ENCODE measurements at regions not wholly inside any gene's neighbourhood (a gene's known extent, or its start where the extent isn't known, plus 50 kb on each side); places are given as distances from the start of the nearest gene placed in this dataset.

DNA sequence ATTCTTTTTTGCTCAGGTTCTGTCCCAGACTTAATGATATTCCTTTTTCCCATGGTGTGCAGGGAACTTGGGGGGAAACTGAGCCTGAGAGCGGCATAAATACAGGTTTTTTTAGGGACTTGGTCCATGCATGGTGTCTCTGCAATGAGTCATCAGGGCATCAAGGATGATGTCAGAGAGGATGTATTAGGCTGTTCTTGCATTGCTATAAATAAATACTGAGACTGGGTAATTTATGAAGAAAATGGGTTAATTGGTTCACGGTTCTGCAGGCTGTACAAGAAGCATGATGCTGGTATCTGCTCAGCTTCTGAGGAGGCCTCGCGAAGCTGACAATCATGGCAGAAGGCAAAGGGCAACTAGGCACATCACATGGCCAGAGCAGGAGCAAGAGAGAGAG lies 185.4 kb downstream of the RAB11FIP2 start:
- POLR2A ChIA-PET, result no interaction called here
- no peaks in the 10 kb centered on the region for H3K36me3 ChIP-seq (replicated peaks in 1 of 2; ENCODE audit: control insufficient read depth in 1 of 2, insufficient read depth in 2 of 2, low read length in 1 of 2)
- no peak overlapping the region for H3K4me2 ChIP-seq
- no peak overlapping the region for H3K4me3 ChIP-seq (ENCODE audit: low read depth in 2 of 2, low read length in 1 of 2)
- no peak overlapping the region for H2AFZ ChIP-seq (ENCODE audit: low read depth)
- DNase-seq, result no peak
- H3K9me2 ChIP-seq, result no peaks in the 10 kb centered on the region
- CTCF ChIA-PET, result interaction anchor here (0.6 to 2.0 kb wide), 7 partner anchors 17 to 382 kb away, joined by 3 to 14 read pairs (median 4); no protein-coding TSS in a partner anchor
- H3K27me3 ChIP-seq (ENCODE audit: insufficient read depth), result no peaks in the 10 kb centered on the region
- H4K20me1 ChIP-seq (ENCODE audit: insufficient read depth), result no peaks in the 10 kb centered on the region
- no peaks in the 10 kb centered on the region for H3K79me2 ChIP-seq (ENCODE audit: insufficient read depth)
- H3K9ac ChIP-seq, result no peak overlapping the region
- no peaks in the 10 kb centered on the region for H3F3A ChIP-seq (replicated peaks; ENCODE audit: insufficient read depth)
- WGBS (ENCODE audit: low lambda C conversion rate), result 52% methylated on average over 4 of the region's 4 CpGs
- H3K27ac ChIP-seq (ENCODE audit: low read depth in 2 of 2, low read length in 1 of 2), result no peak overlapping the region
- TF ChIP-seq MXI1 (IDR thresholded peaks at IDR 0.05; ENCODE audit: low read depth, low read length) (no peak), JUND (IDR thresholded peaks at IDR 0.05) (no peak), RCOR1 (IDR thresholded peaks at IDR 0.05; ENCODE audit: low read length) (no peak), FOXM1 (IDR thresholded peaks at IDR 0.05; ENCODE audit: low read depth) (no peak), RFX5 (IDR thresholded peaks at IDR 0.05; ENCODE audit: low read length) (no peak), YY1 (IDR thresholded peaks at IDR 0.05; ENCODE audit: low read depth) (no peak), RXRA (IDR thresholded peaks at IDR 0.05; ENCODE audit: borderline replicate concordance, low read depth) (no peak)
- TF ChIP-seq, protein P1, sequence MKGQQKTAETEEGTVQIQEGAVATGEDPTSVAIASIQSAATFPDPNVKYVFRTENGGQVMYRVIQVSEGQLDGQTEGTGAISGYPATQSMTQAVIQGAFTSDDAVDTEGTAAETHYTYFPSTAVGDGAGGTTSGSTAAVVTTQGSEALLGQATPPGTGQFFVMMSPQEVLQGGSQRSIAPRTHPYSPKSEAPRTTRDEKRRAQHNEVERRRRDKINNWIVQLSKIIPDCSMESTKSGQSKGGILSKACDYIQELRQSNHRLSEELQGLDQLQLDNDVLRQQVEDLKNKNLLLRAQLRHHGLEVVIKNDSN (IDR thresholded peaks at IDR 0.05; ENCODE audit: borderline replicate concordance, low read depth), result no peak
- H3K9me3 ChIP-seq, result no peaks in the 10 kb centered on the region
- H3K4me1 ChIP-seq (ENCODE audit: control insufficient read depth in 1 of 2, insufficient read depth in 2 of 2, low read depth in 1 of 2, low read length in 1 of 2), result no peaks in the 10 kb centered on the region

DNA sequence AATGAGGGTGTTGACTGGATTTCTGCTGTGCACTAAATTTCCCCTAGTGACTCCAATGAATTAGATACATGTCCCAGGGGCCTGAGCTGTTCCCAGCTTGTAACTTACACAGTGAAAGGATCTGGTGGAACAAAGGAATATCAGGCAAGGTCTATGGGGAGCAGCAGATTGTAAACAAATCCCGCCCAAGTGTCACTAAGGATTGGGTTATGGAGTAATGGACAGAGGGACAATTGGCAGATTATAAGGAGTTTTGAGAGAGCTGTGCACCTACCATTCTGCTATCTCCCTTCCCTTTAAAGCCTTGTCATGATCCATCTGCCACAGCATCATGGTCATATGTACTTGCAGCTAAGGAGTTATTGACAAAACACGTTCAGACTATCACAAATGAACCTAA lies 183.0 kb downstream of the RAB11FIP2 start:
- H3K27ac ChIP-seq (ENCODE audit: low read depth in 2 of 2, low read length in 1 of 2), result no peak overlapping the region
- no peaks in the 10 kb centered on the region for H3K79me2 ChIP-seq (ENCODE audit: insufficient read depth)
- H3K27me3 ChIP-seq (ENCODE audit: insufficient read depth), result no peaks in the 10 kb centered on the region
- no peaks in the 10 kb centered on the region for H3K36me3 ChIP-seq (replicated peaks in 1 of 2; ENCODE audit: control insufficient read depth in 1 of 2, insufficient read depth in 2 of 2, low read length in 1 of 2)
- H4K20me1 ChIP-seq (ENCODE audit: insufficient read depth), result no peaks in the 10 kb centered on the region
- ChIA-PET POLR2A (no interaction called here), CTCF (interaction anchor here (0.8 to 1.1 kb wide), 2 partner anchors 40 to 46 kb away, joined by 3 read pairs; no protein-coding TSS in a partner anchor)
- no peak for DNase-seq
- TF ChIP-seq RCOR1 (IDR thresholded peaks at IDR 0.05; ENCODE audit: low read length), result no peak
- TF ChIP-seq MEF2A (IDR thresholded peaks at IDR 0.05; ENCODE audit: borderline replicate concordance, low read depth), result no peak
- TF ChIP-seq NFIC (IDR thresholded peaks at IDR 0.05; ENCODE audit: borderline replicate concordance), result no peak
- TF ChIP-seq NRF1 (IDR thresholded peaks at IDR 0.05; ENCODE audit: low read depth, low read length), result no peak
- TF ChIP-seq FOXJ3 (CRISPR knock-in tag; IDR thresholded peaks at IDR 0.05), result no peak
- TF ChIP-seq SMC3 (IDR thresholded peaks at IDR 0.05; ENCODE audit: low read depth, low read length), result no peak
- TF ChIP-seq JUND (IDR thresholded peaks at IDR 0.05), result no peak
- TF ChIP-seq YY1 (IDR thresholded peaks at IDR 0.05; ENCODE audit: low read depth), result no peak
- no peak for TF ChIP-seq CHD2 (IDR thresholded peaks at IDR 0.05; ENCODE audit: low read length, partially characterized antibody)
- TF ChIP-seq TCF12 (IDR thresholded peaks at IDR 0.05), result no peak
- TF ChIP-seq, protein P2, sequence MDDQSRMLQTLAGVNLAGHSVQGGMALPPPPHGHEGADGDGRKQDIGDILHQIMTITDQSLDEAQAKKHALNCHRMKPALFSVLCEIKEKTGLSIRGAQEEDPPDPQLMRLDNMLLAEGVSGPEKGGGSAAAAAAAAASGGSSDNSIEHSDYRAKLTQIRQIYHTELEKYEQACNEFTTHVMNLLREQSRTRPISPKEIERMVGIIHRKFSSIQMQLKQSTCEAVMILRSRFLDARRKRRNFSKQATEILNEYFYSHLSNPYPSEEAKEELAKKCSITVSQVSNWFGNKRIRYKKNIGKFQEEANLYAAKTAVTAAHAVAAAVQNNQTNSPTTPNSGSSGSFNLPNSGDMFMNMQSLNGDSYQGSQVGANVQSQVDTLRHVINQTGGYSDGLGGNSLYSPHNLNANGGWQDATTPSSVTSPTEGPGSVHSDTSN (IDR thresholded peaks at IDR 0.05), result no peak
- TF ChIP-seq, protein P1 (IDR thresholded peaks at IDR 0.05; ENCODE audit: borderline replicate concordance, low read depth), result no peak
- TF ChIP-seq FOXM1 (IDR thresholded peaks at IDR 0.05; ENCODE audit: low read depth), result no peak
- TF ChIP-seq, protein P3, sequence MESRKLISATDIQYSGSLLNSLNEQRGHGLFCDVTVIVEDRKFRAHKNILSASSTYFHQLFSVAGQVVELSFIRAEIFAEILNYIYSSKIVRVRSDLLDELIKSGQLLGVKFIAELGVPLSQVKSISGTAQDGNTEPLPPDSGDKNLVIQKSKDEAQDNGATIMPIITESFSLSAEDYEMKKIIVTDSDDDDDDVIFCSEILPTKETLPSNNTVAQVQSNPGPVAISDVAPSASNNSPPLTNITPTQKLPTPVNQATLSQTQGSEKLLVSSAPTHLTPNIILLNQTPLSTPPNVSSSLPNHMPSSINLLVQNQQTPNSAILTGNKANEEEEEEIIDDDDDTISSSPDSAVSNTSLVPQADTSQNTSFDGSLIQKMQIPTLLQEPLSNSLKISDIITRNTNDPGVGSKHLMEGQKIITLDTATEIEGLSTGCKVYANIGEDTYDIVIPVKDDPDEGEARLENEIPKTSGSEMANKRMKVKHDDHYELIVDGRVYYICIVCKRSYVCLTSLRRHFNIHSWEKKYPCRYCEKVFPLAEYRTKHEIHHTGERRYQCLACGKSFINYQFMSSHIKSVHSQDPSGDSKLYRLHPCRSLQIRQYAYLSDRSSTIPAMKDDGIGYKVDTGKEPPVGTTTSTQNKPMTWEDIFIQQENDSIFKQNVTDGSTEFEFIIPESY (IDR thresholded peaks at IDR 0.05; ENCODE audit: borderline replicate concordance, low read depth), result no peak
- H3K9ac ChIP-seq, result no peak overlapping the region
- WGBS (ENCODE audit: low lambda C conversion rate), result 25% methylated on average over 2 of the region's 2 CpGs
- no peaks in the 10 kb centered on the region for H3K9me2 ChIP-seq
- no peak overlapping the region for H3K4me2 ChIP-seq
- H3K4me3 ChIP-seq (ENCODE audit: low read depth in 2 of 2, low read length in 1 of 2), result no peak overlapping the region
- no peaks in the 10 kb centered on the region for H3F3A ChIP-seq (replicated peaks; ENCODE audit: insufficient read depth)
- H2AFZ ChIP-seq (ENCODE audit: low read depth), result no peak overlapping the region
- H3K9me3 ChIP-seq, result no peaks in the 10 kb centered on the region
- no peaks in the 10 kb centered on the region for H3K4me1 ChIP-seq (ENCODE audit: control insufficient read depth in 1 of 2, insufficient read depth in 2 of 2, low read depth in 1 of 2, low read length in 1 of 2)

Measured in SK-N-SH (cell line).